ENCODE measurements at regions not wholly inside any gene's neighbourhood (a gene's known extent, or its start where the extent isn't known, plus 50 kb on each side); places are given as distances from the start of the nearest gene placed in this dataset.
A peak's percentile ranks its signal among the peaks of the same experiment; 100 is the strongest.
"Not testable (repeated sequence)": the region's sequence is repeated elsewhere in the genome, so short reads cannot be mapped to it uniquely, and the experiment has no call there.

DNA sequence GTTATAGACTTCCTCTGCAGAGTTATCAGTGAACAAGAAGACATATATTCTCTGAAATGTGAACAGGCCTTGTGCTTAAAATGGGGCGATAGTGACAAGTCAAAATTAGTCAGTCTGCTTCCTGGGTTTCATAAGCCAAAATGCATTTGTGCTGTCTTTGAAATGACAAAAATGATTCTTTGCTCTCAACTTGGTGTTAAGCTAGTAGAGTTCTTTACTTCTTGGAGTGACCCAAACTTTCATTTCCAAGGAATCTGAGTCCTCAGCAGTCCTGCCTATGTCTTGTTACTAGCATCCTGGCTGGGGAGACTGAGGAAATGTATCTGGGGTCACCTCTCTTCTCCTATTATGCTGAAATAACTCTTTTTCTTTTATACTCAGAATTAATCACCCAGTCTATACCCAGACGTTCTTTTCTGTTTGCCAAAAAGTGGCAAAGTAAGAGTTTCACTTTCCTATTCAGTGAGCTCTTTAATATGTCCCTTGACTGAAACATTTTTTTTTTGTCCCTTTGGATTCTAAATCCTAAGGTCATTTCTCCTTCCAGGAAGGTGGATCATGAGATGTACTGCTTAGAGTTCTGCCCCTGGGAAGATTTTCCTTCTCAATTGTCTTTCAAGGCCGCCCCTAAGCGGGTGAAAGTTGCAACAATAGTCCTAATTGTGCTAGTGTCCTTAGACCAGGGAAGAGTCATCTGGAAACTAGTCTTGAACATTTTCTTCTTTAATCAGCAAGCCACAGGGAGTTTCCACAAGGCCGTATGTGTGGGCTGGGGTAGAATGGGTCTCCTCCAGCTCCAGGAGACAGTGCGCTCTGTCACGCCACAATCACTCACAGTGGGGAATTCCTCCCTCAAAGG, 53.0 kb upstream of the RDX start:
- Mint-ChIP-seq H3K9me3 (no peaks in the 10 kb centered on the region), H3K4me1 (no peaks in the 10 kb centered on the region), H3K27me3 (ENCODE audit: insufficient read depth, low read depth, poor library complexity) (no peaks in the 10 kb centered on the region), H3K36me3 (ENCODE audit: low read depth) (no peaks in the 10 kb centered on the region), H3K27ac (no peak overlapping the region), H3K4me3 (no peak overlapping the region)
- Histone ChIP-seq H3K9me2 (ENCODE audit: insufficient read depth) (no peaks in the 10 kb centered on the region), H3K27ac (ENCODE audit: low read depth) (no peak overlapping the region), H3F3A (replicated peaks; ENCODE audit: low read depth) (no peaks in the 10 kb centered on the region), H3K36me3 (ENCODE audit: insufficient read depth) (no peaks in the 10 kb centered on the region), H4K20me1 (replicated peaks; ENCODE audit: insufficient read depth) (no peaks in the 10 kb centered on the region), H3K27me3 (ENCODE audit: insufficient read depth) (no peaks in the 10 kb centered on the region), H3K4me3 (no peak overlapping the region), H3K4me1 (ENCODE audit: insufficient read depth) (no peaks in the 10 kb centered on the region), H3K4me2 (no peak overlapping the region), H2AFZ (no peak overlapping the region), H3K79me2 (replicated peaks; ENCODE audit: insufficient read depth) (no peaks in the 10 kb centered on the region)
- DNase-seq (ENCODE audit: low spot score): no peak
- peak; percentile 37 for ATAC-seq
- no peak for TF ChIP-seq EZH2 (IDR thresholded peaks at IDR 0.05; ENCODE audit: low read depth, unreplicated experiment)
- no peak for TF ChIP-seq ZNF331 (CRISPR knock-in tag; IDR thresholded peaks at IDR 0.05; ENCODE audit: low read depth)
- TF ChIP-seq REST (IDR thresholded peaks at IDR 0.05; ENCODE audit: unreplicated experiment): no peak
- TF ChIP-seq ETS1 (IDR thresholded peaks at IDR 0.05): no peak
- no peak for TF ChIP-seq EZH2phosphoT487 (IDR thresholded peaks at IDR 0.05; ENCODE audit: unreplicated experiment)

DNA sequence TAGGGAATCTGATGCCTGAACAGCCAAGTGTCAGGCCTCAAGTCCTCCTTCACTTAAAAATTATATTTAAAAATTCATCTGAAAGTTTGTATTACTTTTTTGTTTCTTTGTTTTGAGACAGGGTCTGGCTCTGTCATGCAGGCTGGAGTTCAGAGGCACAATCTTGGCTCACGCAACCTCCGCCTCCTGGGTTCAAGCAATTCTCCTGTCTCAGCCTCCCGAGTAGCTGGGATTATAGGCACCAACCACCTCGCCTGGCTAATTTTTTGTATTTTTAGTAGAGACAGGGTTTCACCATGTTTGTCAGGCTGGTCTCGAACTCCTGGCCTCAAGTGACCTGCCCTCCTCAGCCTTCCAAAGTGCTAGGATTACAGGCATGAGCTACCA, 53.6 kb upstream of the RDX start:
- H2AFZ ChIP-seq; H3K27me3 Mint-ChIP-seq (ENCODE audit: insufficient read depth, low read depth, poor library complexity); H3K27ac ChIP-seq (ENCODE audit: low read depth); H3K9me2 ChIP-seq (ENCODE audit: insufficient read depth); H3K4me3 Mint-ChIP-seq; H3K4me2 ChIP-seq; H3K36me3 Mint-ChIP-seq (ENCODE audit: low read depth); ATAC-seq; H3K36me3 ChIP-seq (ENCODE audit: insufficient read depth); H3K79me2 ChIP-seq (replicated peaks; ENCODE audit: insufficient read depth); H4K20me1 ChIP-seq (replicated peaks; ENCODE audit: insufficient read depth); DNase-seq (ENCODE audit: low spot score); H3K4me1 ChIP-seq (ENCODE audit: insufficient read depth); H3F3A ChIP-seq (replicated peaks; ENCODE audit: low read depth); H3K4me1 Mint-ChIP-seq; H3K27me3 ChIP-seq (ENCODE audit: insufficient read depth); H3K4me3 ChIP-seq; H3K9me3 Mint-ChIP-seq; H3K27ac Mint-ChIP-seq: not testable (repeated sequence)
